PC-3 (cell line): ENCODE measurements at regions not wholly inside any gene's neighbourhood (a gene's known extent, or its start where the extent isn't known, plus 50 kb on each side); places are given as distances from the start of the nearest gene placed in this dataset.

Source experiments
- ATAC-seq: fragments of 200-7000 bp; cut with Tn5 transposase; 2 replicates; pipeline ENCODE4 v1.9.1; 2020; ENCODE audit warnings: mild to moderate bottlenecking, moderate library complexity
- BruUV-seq: library from RNA; stranded (reverse); fragments of 400-500 nt; replicated peaks from 2 replicates; lab custom pipeline; 2021; lab: Mats Ljungman, UMichigan
- CTCF ChIA-PET: fragments of 300-600 bp; sonication (Branson Sonifier 250); formaldehyde crosslinking; loops from one replicate; lab custom pipeline; 2022; ENCODE audit warnings: antibody characterized with exemption; lab: Charles Lee
- POLR2A ChIA-PET: fragments of 300-600 bp; sonication (Branson Sonifier 250); formaldehyde crosslinking; loops from one replicate; lab custom pipeline; 2022; ENCODE audit warnings: antibody characterized with exemption; ENCODE audit not compliant: unreplicated experiment; lab: Charles Lee
- DNase-seq: peaks from one replicate; pipeline ENCODE4 v3.0.0-alpha.2; 2015
- H2AFZ ChIP-seq: fragments of 300-600 bp; sonication (generic); 2 replicates; pipeline ENCODE4 v1.6.0; 2016; ENCODE audit warnings: antibody characterized with exemption, low read length
- H3F3A ChIP-seq: fragments of 300-600 bp; sonication (generic); one replicate; pipeline ENCODE4 v1.6.0; 2017; ENCODE audit warnings: antibody characterized with exemption, low read length, control low read depth, mild to moderate bottlenecking; ENCODE audit not compliant: unreplicated experiment
- H3K27ac ChIP-seq: fragments of 300-600 bp; sonication (generic); 2 replicates; pipeline ENCODE4 v1.5.1; 2016; ENCODE audit warnings: mild to moderate bottlenecking, low read length
- H3K27me3 ChIP-seq: fragments of 300-600 bp; sonication (generic); 2 replicates; pipeline ENCODE4 v1.6.1; 2016; ENCODE audit warnings: low read length, mixed read lengths
- H3K36me3 ChIP-seq: fragments of 300-600 bp; sonication (generic); 2 replicates; pipeline ENCODE4 v1.6.1; 2016; ENCODE audit warnings: low read depth, mixed run types, low read length, mixed read lengths
- H3K4me1 ChIP-seq: fragments of 300-600 bp; sonication (generic); 2 replicates; pipeline ENCODE4 v1.5.1; 2016; ENCODE audit warnings: low read length; ENCODE audit not compliant: insufficient read depth
- H3K4me2 ChIP-seq: fragments of 300-600 bp; sonication (generic); 2 replicates; pipeline ENCODE4 v1.6.0; 2016; ENCODE audit warnings: low read length
- H3K4me3 ChIP-seq: fragments of 300-600 bp; sonication (generic); 2 replicates; pipeline ENCODE4 v1.5.1; 2016; ENCODE audit warnings: mild to moderate bottlenecking, low read length, mixed read lengths
- H3K79me2 ChIP-seq: fragments of 300-600 bp; sonication (generic); 2 replicates; pipeline ENCODE4 v1.6.1; 2017; ENCODE audit warnings: low read length, mixed read lengths
- H3K9ac ChIP-seq: fragments of 300-600 bp; sonication (generic); 2 replicates; pipeline ENCODE4 v1.6.0; 2016; ENCODE audit warnings: mild to moderate bottlenecking, low read length
- H3K9me2 ChIP-seq: fragments of 300-600 bp; sonication (generic); replicated peaks from 2 replicates; pipeline ENCODE4 v1.6.1; 2016; ENCODE audit warnings: mixed run types, low read length, mixed read lengths
- H3K9me3 ChIP-seq: fragments of 300-600 bp; sonication (generic); 2 replicates; pipeline ENCODE4 v1.6.1; 2016; ENCODE audit warnings: low read length, mixed read lengths
- H4K20me1 ChIP-seq: fragments of 300-600 bp; sonication (generic); 2 replicates; pipeline ENCODE4 v1.6.1; 2016; ENCODE audit warnings: low read length, mixed read lengths
- CTCF ChIP-seq: fragments of 300-600 bp; sonication (generic); conservative IDR thresholded peaks from 2 replicates; pipeline ENCODE4 v1.5.1; 2017; ENCODE audit warnings: antibody characterized with exemption, low read depth, mild to moderate bottlenecking, low read length
- EZH2 ChIP-seq: fragments of 300-600 bp; sonication (generic); IDR thresholded peaks from one replicate; pipeline ENCODE4 v1.6.1; 2017; ENCODE audit warnings: antibody characterized with exemption, mild to moderate bottlenecking, low read length; ENCODE audit not compliant: unreplicated experiment
- EZH2phosphoT487 ChIP-seq: fragments of 300-600 bp; sonication (generic); IDR thresholded peaks from 2 replicates; pipeline ENCODE4 v1.6.1; 2018; ENCODE audit warnings: mild to moderate bottlenecking, antibody characterized with exemption, low read length, borderline replicate concordance
- intact Hi-C: fragments of 100-400 bp; cut with micrococcal nuclease; formaldehyde crosslinking; loops from 2 replicates; pipeline ENCODE4 v1.9.0; 2023

DNA sequence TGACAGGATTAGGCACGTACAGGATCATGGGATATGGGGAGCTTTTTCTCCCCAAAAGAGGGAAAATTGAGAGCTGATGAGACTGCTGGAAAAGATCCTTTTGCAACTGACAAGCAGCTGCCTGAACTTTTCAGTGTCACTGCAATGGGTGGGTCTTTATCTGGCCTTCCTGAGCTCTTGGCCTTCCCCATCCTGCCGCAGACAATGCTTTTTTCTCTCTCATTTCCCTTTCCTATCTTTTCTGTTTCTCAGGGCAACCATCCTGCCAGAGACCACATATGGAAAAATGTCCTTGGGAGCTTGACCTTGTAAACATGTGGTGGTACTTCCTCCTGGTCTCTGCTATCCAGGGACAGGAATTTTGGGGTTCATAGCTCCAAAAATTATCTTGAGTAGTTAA is 75.8 kb downstream of the CALM1 start:
- H4K20me1 ChIP-seq: no peaks in the 10 kb centered on the region
- peaks cover 5% of the 10 kb centered on the region; the same call in 1 of the 2 replicates for H3K9me3 ChIP-seq
- BruUV-seq: no TSS peak
- TF ChIP-seq CTCF: no peak
- no peak for TF ChIP-seq EZH2phosphoT487
- no peak for TF ChIP-seq EZH2
- intact Hi-C loops: no loop called here
- ATAC-seq: no peak
- no peaks in the 10 kb centered on the region for H3K79me2 ChIP-seq
- H3K4me3 ChIP-seq: no peak overlapping the region
- CTCF ChIA-PET: no interaction called here
- DNase-seq: no peak
- H3K4me2 ChIP-seq: no peak overlapping the region
- H3K4me1 ChIP-seq: no peaks in the 10 kb centered on the region
- POLR2A ChIA-PET: no interaction called here
- peaks cover 3% of the 10 kb centered on the region; the same call in 1 of the 2 replicates for H3K27me3 ChIP-seq
- H3F3A ChIP-seq: no peaks in the 10 kb centered on the region
- H3K27ac ChIP-seq: no peak overlapping the region
- H2AFZ ChIP-seq: no peak overlapping the region
- no peaks in the 10 kb centered on the region for H3K36me3 ChIP-seq
- no peaks in the 10 kb centered on the region for H3K9me2 ChIP-seq
- no peak overlapping the region for H3K9ac ChIP-seq
